HEK293T (cell line): ENCODE measurements at regions not wholly inside any gene's neighbourhood (a gene's known extent, or its start where the extent isn't known, plus 50 kb on each side); places are given as distances from the start of the nearest gene placed in this dataset.
"Not testable (repeated sequence)": the region's sequence is repeated elsewhere in the genome, so short reads cannot be mapped to it uniquely, and the experiment has no call there.

ENCODE experiments used
- CTCF ChIA-PET: fragments of 350-600 bp; formaldehyde crosslinking; extraction: SDS; loops from one replicate; lab custom pipeline; 2021; ENCODE audit warnings: antibody characterized with exemption, inconsistent platforms; lab: Yijun Ruan, JAX
- POLR2A ChIA-PET: fragments of 350-600 bp; formaldehyde crosslinking; extraction: SDS; loops from one replicate; lab custom pipeline; 2020; ENCODE audit warnings: antibody characterized with exemption, inconsistent platforms; lab: Yijun Ruan, JAX
- DNase-seq: peaks from one replicate; pipeline ENCODE4 v3.0.0; 2012; ENCODE audit warnings: mixed read lengths; ENCODE audit errors: extremely low spot score
- ARNT ChIP-seq: fragments of 450-650 bp; IDR thresholded peaks from 2 replicates; pipeline ENCODE4 v1.6.1; 2017; ENCODE audit warnings: mild to moderate bottlenecking
- BHLHE40 ChIP-seq: fragments of 450-650 bp; IDR thresholded peaks from 2 replicates; pipeline ENCODE4 v1.6.1; 2016; ENCODE audit warnings: mild to moderate bottlenecking, moderate library complexity, borderline replicate concordance
- CTBP1 ChIP-seq: fragments of 450-650 bp; IDR thresholded peaks from 2 replicates; pipeline ENCODE4 v1.6.1; 2016; ENCODE audit warnings: borderline replicate concordance
- ELF4 ChIP-seq: fragments of 450-650 bp; IDR thresholded peaks from 2 replicates; pipeline ENCODE4 v1.6.1; 2017; ENCODE audit warnings: antibody characterized with exemption
- FOXA1 ChIP-seq: fragments of 450-650 bp; IDR thresholded peaks from 2 replicates; pipeline ENCODE4 v1.6.1; 2016; ENCODE audit warnings: mild to moderate bottlenecking
- FOXK2 ChIP-seq: fragments of 450-650 bp; IDR thresholded peaks from 2 replicates; pipeline ENCODE4 v1.6.1; 2016; ENCODE audit warnings: mild to moderate bottlenecking
- FOXM1 ChIP-seq: fragments of 450-650 bp; IDR thresholded peaks from 2 replicates; pipeline ENCODE4 v1.6.1; 2017; ENCODE audit warnings: mild to moderate bottlenecking, borderline replicate concordance
- HDGF ChIP-seq: fragments of 450-650 bp; IDR thresholded peaks from 2 replicates; pipeline ENCODE4 v1.6.1; 2017; ENCODE audit warnings: antibody characterized with exemption, borderline replicate concordance
- L3MBTL2 ChIP-seq: fragments of 450-650 bp; conservative IDR thresholded peaks from 2 replicates; pipeline ENCODE4 v1.6.1; 2016; ENCODE audit warnings: mild to moderate bottlenecking
- LEF1 ChIP-seq: fragments of 450-650 bp; IDR thresholded peaks from 2 replicates; pipeline ENCODE4 v1.6.1; 2017; ENCODE audit warnings: mild to moderate bottlenecking, borderline replicate concordance
- NFRKB ChIP-seq: fragments of 450-650 bp; IDR thresholded peaks from 2 replicates; pipeline ENCODE4 v1.6.1; 2016; ENCODE audit warnings: mild to moderate bottlenecking, moderate library complexity
- PKNOX1 ChIP-seq: fragments of 450-650 bp; IDR thresholded peaks from 2 replicates; pipeline ENCODE4 v1.6.1; 2016
- SP1 ChIP-seq: fragments of 450-650 bp; IDR thresholded peaks from 2 replicates; pipeline ENCODE4 v1.6.1; 2017
- SUZ12 ChIP-seq: fragments of 450-650 bp; IDR thresholded peaks from 2 replicates; pipeline ENCODE4 v1.6.1; 2016; ENCODE audit warnings: mild to moderate bottlenecking
- TARDBP ChIP-seq: fragments of 450-650 bp; IDR thresholded peaks from 2 replicates; pipeline ENCODE4 v1.6.1; 2016
- ZNF384 ChIP-seq: fragments of 450-650 bp; IDR thresholded peaks from 2 replicates; pipeline ENCODE4 v1.6.1; 2016

GRCh38 chr19:41515015-41515652, 60.8 kb upstream of the CEACAM21 start:
- POLR2A ChIA-PET: no interaction called here
- no peak for DNase-seq
- CTCF ChIA-PET: no interaction called here
- TF ChIP-seq TARDBP (no peak), BHLHE40 (no peak), CTBP1 (no peak), HDGF (no peak), NFRKB (no peak), ARNT (no peak), ELF4 (no peak), FOXM1 (no peak), FOXK2 (no peak)

- POLR2A ChIA-PET, DNase-seq, CTCF ChIA-PET: not testable (repeated sequence)
Measured at GRCh38 chr19:41516292-41517171, 59.4 kb upstream of the CEACAM21 start.

GRCh38 chr19:41518141-41518540, 57.8 kb upstream of the CEACAM21 start:
- POLR2A ChIA-PET: no interaction called here
- DNase-seq: no peak
- no peak for TF ChIP-seq LEF1
- CTCF ChIA-PET: no interaction called here

- DNase-seq, CTCF ChIA-PET, POLR2A ChIA-PET: not testable (repeated sequence)
Measured at GRCh38 chr19:41521138-41521930, 54.6 kb upstream of the CEACAM21 start.

- DNase-seq: peak; percentile 21
- POLR2A ChIA-PET: no interaction called here
- TF ChIP-seq LEF1 (no peak), L3MBTL2 (no peak), FOXK2 (no peak), ELF4 (no peak)
- CTCF ChIA-PET: no interaction called here
Measured at GRCh38 chr19:41521931-41522555, 53.9 kb upstream of the CEACAM21 start.

- ChIA-PET CTCF (no interaction called here), POLR2A (no interaction called here)
- TF ChIP-seq CTBP1: no peak
- TF ChIP-seq L3MBTL2: no peak
- TF ChIP-seq FOXA1: no peak
- TF ChIP-seq ELF4: no peak
- TF ChIP-seq ZNF384: no peak
- no peak for TF ChIP-seq BHLHE40
- no peak for TF ChIP-seq FOXK2
- no peak for TF ChIP-seq HDGF
- TF ChIP-seq SP1: no peak
- no peak for TF ChIP-seq NFRKB
- TF ChIP-seq LEF1: no peak
- TF ChIP-seq SUZ12: no peak
- no peak for TF ChIP-seq PKNOX1
- TF ChIP-seq TARDBP: no peak
- no peak for DNase-seq
Measured at GRCh38 chr19:41525989-41526388, 50.0 kb upstream of the CEACAM21 start.
